Fibroblast of skin of back (primary cell): ENCODE measurements at regions not wholly inside any gene's neighbourhood (a gene's known extent, or its start where the extent isn't known, plus 50 kb on each side); places are given as distances from the start of the nearest gene placed in this dataset.
"Not testable (repeated sequence)": the region's sequence is repeated elsewhere in the genome, so short reads cannot be mapped to it uniquely, and the experiment has no call there.

Source experiments
- DNase-seq: peaks from one replicate; pipeline ENCODE4 v3.0.0-alpha.2; 2013

GRCh38 chr5:125050926-125051325, 304.5 kb upstream of the ZNF608 start:
- no peak for DNase-seq

- no peak for DNase-seq
These were observed 306.1 kb upstream of the ZNF608 start for GRCh38 chr5:125052584-125052983.

GRCh38 chr5:125053179-125053578, 306.7 kb upstream of the ZNF608 start:
- DNase-seq = no peak

GRCh38 chr5:125054146-125054545, 307.7 kb upstream of the ZNF608 start:
- DNase-seq = no peak

GRCh38 chr5:125056671-125057485, 310.4 kb upstream of the ZNF608 start:
- no peak for DNase-seq

- peak; percentile 67 for DNase-seq
These were observed 311.7 kb upstream of the ZNF608 start for GRCh38 chr5:125057912-125058826.

GRCh38 chr5:125059255-125060002, 313.0 kb upstream of the ZNF608 start:
- no peak for DNase-seq

GRCh38 chr5:125061726-125062125, 315.3 kb upstream of the ZNF608 start:
- no peak for DNase-seq

- DNase-seq = peak; percentile 59
These were observed 318.4 kb upstream of the ZNF608 start for GRCh38 chr5:125064621-125065438.

- DNase-seq = no peak
These were observed 319.3 kb upstream of the ZNF608 start for GRCh38 chr5:125065741-125066140.

GRCh38 chr5:125070961-125071360, 324.5 kb upstream of the ZNF608 start:
- DNase-seq = no peak

GRCh38 chr5:125073090-125073489, 326.7 kb upstream of the ZNF608 start:
- DNase-seq = no peak

GRCh38 chr5:125075567-125075966, 329.1 kb upstream of the ZNF608 start:
- no peak for DNase-seq

- not testable (repeated sequence) for DNase-seq
These were observed 332.6 kb upstream of the ZNF608 start for GRCh38 chr5:125079028-125079427.

GRCh38 chr5:125081101-125081500, 334.7 kb upstream of the ZNF608 start:
- DNase-seq = no peak

- peak; percentile 90 for DNase-seq
These were observed 337.5 kb upstream of the ZNF608 start for GRCh38 chr5:125083981-125084380.

GRCh38 chr5:125085797-125086505, 339.5 kb upstream of the ZNF608 start:
- DNase-seq = no peak

- no peak for DNase-seq
These were observed 342.2 kb upstream of the ZNF608 start for GRCh38 chr5:125088522-125089105.

- not testable (repeated sequence) for DNase-seq
These were observed 345.7 kb upstream of the ZNF608 start for GRCh38 chr5:125092138-125092537.

- peak; percentile 96 for DNase-seq
These were observed 347.3 kb upstream of the ZNF608 start for GRCh38 chr5:125093776-125094175.

- no peak for DNase-seq
These were observed 353.9 kb upstream of the ZNF608 start for GRCh38 chr5:125100342-125100741.
